WTC11 (cell line): ENCODE measurements at regions not wholly inside any gene's neighbourhood (a gene's known extent, or its start where the extent isn't known, plus 50 kb on each side); places are given as distances from the start of the nearest gene placed in this dataset.
"Not testable (repeated sequence)": the region's sequence is repeated elsewhere in the genome, so short reads cannot be mapped to it uniquely, and the experiment has no call there.

ENCODE experiments used
- ATAC-seq: fragments of 200-7000 bp; cut with Tn5 transposase; 2 replicates; pipeline ENCODE4 v1.10.0; 2021; ENCODE audit warnings: mild to moderate bottlenecking, moderate library complexity
- CTCF ChIA-PET: fragments of 300-600 bp; sonication (Branson Sonifier 250); formaldehyde crosslinking; loops from one replicate; lab custom pipeline; 2021; ENCODE audit warnings: antibody characterized with exemption; lab: Charles Lee
- POLR2A ChIA-PET: fragments of 350-600 bp; sonication (Branson Sonifier 250); formaldehyde crosslinking; loops from one replicate; lab custom pipeline; 2021; ENCODE audit warnings: antibody characterized with exemption; lab: Charles Lee
- DNase-seq: peaks from one replicate; pipeline ENCODE4 v3.0.0; 2021; ENCODE audit warnings: low spot score
- H3K27ac Mint-ChIP-seq: 2 replicates; pipeline ENCODE4 v1.8.0; 2021; ENCODE audit warnings: mixed read lengths
- H3K27me3 Mint-ChIP-seq: 2 replicates; pipeline ENCODE4 v1.8.0; 2021; ENCODE audit warnings: low read depth, mild to moderate bottlenecking, moderate library complexity, mixed read lengths
- H3K36me3 Mint-ChIP-seq: 2 replicates; pipeline ENCODE4 v1.8.0; 2021; ENCODE audit warnings: mixed read lengths
- H3K4me1 Mint-ChIP-seq: 2 replicates; pipeline ENCODE4 v1.8.0; 2022; ENCODE audit warnings: mixed read lengths
- H3K4me3 Mint-ChIP-seq: 2 replicates; pipeline ENCODE4 v1.8.0; 2021; ENCODE audit warnings: mild to moderate bottlenecking, moderate library complexity, mixed read lengths
- H3K9me3 Mint-ChIP-seq: 2 replicates; pipeline ENCODE4 v1.8.0; 2021; ENCODE audit warnings: mixed read lengths

DNA sequence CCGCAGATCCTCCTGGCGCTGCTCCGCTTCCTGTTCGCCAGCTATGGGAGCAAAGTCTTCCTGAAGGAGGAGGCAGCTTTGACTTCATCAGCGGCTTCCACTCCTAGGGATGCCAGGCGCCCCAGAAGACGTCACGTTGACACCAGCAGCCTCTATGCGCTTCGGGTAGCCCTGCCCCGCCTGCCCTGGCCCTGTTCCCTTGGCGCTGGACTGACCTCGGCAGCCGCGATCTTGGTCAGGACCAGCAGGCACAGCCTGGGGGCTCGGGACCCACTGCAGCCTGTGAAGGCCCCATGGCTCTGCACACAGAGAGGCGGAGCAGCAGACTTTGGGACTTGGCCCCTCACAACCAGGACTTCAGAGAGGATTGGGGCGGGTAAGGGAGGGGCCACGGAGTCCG lies 957.8 kb downstream of the RPIA start:
- peaks cover 18% of the 10 kb centered on the region for H3K36me3 Mint-ChIP-seq
- POLR2A ChIA-PET, H3K27ac Mint-ChIP-seq, DNase-seq, CTCF ChIA-PET, H3K4me1 Mint-ChIP-seq, H3K27me3 Mint-ChIP-seq, ATAC-seq, H3K4me3 Mint-ChIP-seq: not testable (repeated sequence)
- H3K9me3 Mint-ChIP-seq: peaks cover 14% of the 10 kb centered on the region

DNA sequence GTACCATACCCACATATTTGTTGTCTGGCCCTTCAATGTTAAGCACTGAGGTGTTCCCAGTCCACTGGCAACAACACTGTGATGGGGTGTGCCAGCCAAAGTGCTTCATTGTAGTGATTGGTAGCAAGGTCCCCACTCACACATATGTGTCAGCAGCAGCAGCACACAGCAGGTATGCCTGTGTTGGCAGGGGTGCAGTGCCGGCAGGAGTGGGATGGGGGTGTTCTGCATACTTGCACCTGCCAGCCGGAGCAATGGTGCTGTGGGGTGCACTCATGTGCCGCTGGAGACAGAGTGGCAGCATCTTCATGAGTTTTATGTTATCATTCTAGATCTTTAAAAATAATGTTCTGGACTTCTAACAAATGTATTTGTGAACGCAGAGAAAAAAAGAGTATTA lies 987.8 kb downstream of the RPIA start:
- Mint-ChIP-seq H3K27me3 (peaks cover 41% of the 10 kb centered on the region), H3K36me3 (peaks cover 71% of the 10 kb centered on the region), H3K9me3 (peaks cover 83% of the 10 kb centered on the region)
- H3K4me3 Mint-ChIP-seq, H3K4me1 Mint-ChIP-seq, CTCF ChIA-PET, DNase-seq, ATAC-seq, POLR2A ChIA-PET, H3K27ac Mint-ChIP-seq: not testable (repeated sequence)
